ENCODE measurements at regions not wholly inside any gene's neighbourhood (a gene's known extent, or its start where the extent isn't known, plus 50 kb on each side); places are given as distances from the start of the nearest gene placed in this dataset.

GRCh38 chr9:79004032-79004431, 567.7 kb upstream of the TLE4 start:
- no peaks in the 10 kb centered on the region for H3K27me3 ChIP-seq

GRCh38 chr9:79006546-79006945, 565.2 kb upstream of the TLE4 start:
- DNase-seq, result no peak
- H3K9me3 ChIP-seq, result no peaks in the 10 kb centered on the region
- H3K4me1 ChIP-seq, result no peaks in the 10 kb centered on the region
- intact Hi-C loops (cut with DNase I; ENCODE audit: low total_unique reads), result no loop called here
- no peak for TF ChIP-seq CTCF (IDR thresholded peaks at IDR 0.05)
- no peak overlapping the region for H3K27ac ChIP-seq
- H3K4me3 ChIP-seq, result no peak overlapping the region
- no peaks in the 10 kb centered on the region for H3K27me3 ChIP-seq
- H3K36me3 ChIP-seq, result no peaks in the 10 kb centered on the region

More at GRCh38 chr9:79004032-79004431, 567.7 kb upstream of the TLE4 start:
- intact Hi-C loops (cut with DNase I; ENCODE audit: low total_unique reads), result no loop called here
- no peak for TF ChIP-seq CTCF (IDR thresholded peaks at IDR 0.05)
- no peaks in the 10 kb centered on the region for H3K4me1 ChIP-seq
- H3K4me3 ChIP-seq, result no peak overlapping the region
- H3K9me3 ChIP-seq, result no peaks in the 10 kb centered on the region
- DNase-seq, result no peak
- no peaks in the 10 kb centered on the region for H3K36me3 ChIP-seq
- H3K27ac ChIP-seq, result no peak overlapping the region

- Histone ChIP-seq H3K36me3 (no peaks in the 10 kb centered on the region), H3K27ac (no peak overlapping the region), H3K27me3 (no peaks in the 10 kb centered on the region), H3K4me1 (no peaks in the 10 kb centered on the region), H3K9me3 (no peaks in the 10 kb centered on the region), H3K4me3 (no peak overlapping the region)
- intact Hi-C loops (cut with DNase I; ENCODE audit: low total_unique reads), result no loop called here
- no peak for TF ChIP-seq CTCF (IDR thresholded peaks at IDR 0.05)
- DNase-seq, result no peak
Measured at GRCh38 chr9:79007701-79008483, 563.9 kb upstream of the TLE4 start.

- H3K4me3 ChIP-seq, result no peak overlapping the region
- H3K9me3 ChIP-seq, result no peaks in the 10 kb centered on the region
- H3K36me3 ChIP-seq, result no peaks in the 10 kb centered on the region
- DNase-seq, result no peak
- no peaks in the 10 kb centered on the region for H3K27me3 ChIP-seq
- no peak overlapping the region for H3K27ac ChIP-seq
- H3K4me1 ChIP-seq, result no peaks in the 10 kb centered on the region
- no peak for TF ChIP-seq CTCF (IDR thresholded peaks at IDR 0.05)
- intact Hi-C loops (cut with DNase I; ENCODE audit: low total_unique reads), result no loop called here
Measured at GRCh38 chr9:79008916-79009315, 562.8 kb upstream of the TLE4 start.

GRCh38 chr9:79011461-79011860, 560.3 kb upstream of the TLE4 start:
- no peak overlapping the region for H3K27ac ChIP-seq
- H3K9me3 ChIP-seq, result no peaks in the 10 kb centered on the region
- H3K36me3 ChIP-seq, result no peaks in the 10 kb centered on the region
- no peak for DNase-seq
- H3K4me1 ChIP-seq, result no peaks in the 10 kb centered on the region
- intact Hi-C loops (cut with DNase I; ENCODE audit: low total_unique reads), result no loop called here
- H3K27me3 ChIP-seq, result no peaks in the 10 kb centered on the region
- TF ChIP-seq CTCF (IDR thresholded peaks at IDR 0.05), result no peak
- no peak overlapping the region for H3K4me3 ChIP-seq
